SK-N-SH (cell line): ENCODE measurements at regions not wholly inside any gene's neighbourhood (a gene's known extent, or its start where the extent isn't known, plus 50 kb on each side); places are given as distances from the start of the nearest gene placed in this dataset.

Source experiments
- EZH2phosphoT487 ChIP-seq: fragments of 200-600 bp; sonication (generic); IDR thresholded peaks from 2 replicates; pipeline ENCODE4 v1.6.1; 2017; ENCODE audit warnings: low read depth, mixed run types, mild to moderate bottlenecking, antibody characterized with exemption, moderate library complexity, borderline replicate concordance
- GABPA ChIP-seq: IDR thresholded peaks from 2 replicates; pipeline ENCODE4 v1.4.0; 2012; ENCODE audit warnings: low read depth, mild to moderate bottlenecking
- GATA2 ChIP-seq: sonication (generic); formaldehyde crosslinking; IDR thresholded peaks from 2 replicates; pipeline ENCODE4 v1.5.0; 2020; ENCODE audit warnings: mild to moderate bottlenecking, missing genetic modification reagents
- MXI1 ChIP-seq: IDR thresholded peaks from 2 replicates; pipeline ENCODE4 v1.6.1; 2012; ENCODE audit warnings: mild to moderate bottlenecking, low read depth, low read length, improper control_type of control experiment
- RCOR1 ChIP-seq: fragments of 150-350 bp; IDR thresholded peaks from 2 replicates; pipeline ENCODE4 v1.6.1; 2017; ENCODE audit warnings: antibody characterized with exemption, low read length
- RFX5 ChIP-seq: IDR thresholded peaks from 2 replicates; pipeline ENCODE4 v1.6.1; 2012; ENCODE audit warnings: mild to moderate bottlenecking, improper control_type of control experiment, low read length
- YY1 ChIP-seq: IDR thresholded peaks from 2 replicates; pipeline ENCODE4 v1.4.0; 2012; ENCODE audit warnings: low read depth, mild to moderate bottlenecking
- TF ChIP-seq, protein P1 (sequence below): fragments of 200-600 bp; sonication (generic); IDR thresholded peaks from 2 replicates; pipeline ENCODE4 v1.6.1; 2017; ENCODE audit warnings: antibody characterized with exemption, mild to moderate bottlenecking, moderate library complexity
- TF ChIP-seq, protein P2 (sequence below): IDR thresholded peaks from 2 replicates; pipeline ENCODE4 v1.4.0; 2012; ENCODE audit warnings: low read depth
- TF ChIP-seq, protein P3 (sequence below): fragments of 150-350 bp; IDR thresholded peaks from 2 replicates; pipeline ENCODE4 v1.6.1; 2016; ENCODE audit warnings: mild to moderate bottlenecking, low read depth, low read length

DNA sequence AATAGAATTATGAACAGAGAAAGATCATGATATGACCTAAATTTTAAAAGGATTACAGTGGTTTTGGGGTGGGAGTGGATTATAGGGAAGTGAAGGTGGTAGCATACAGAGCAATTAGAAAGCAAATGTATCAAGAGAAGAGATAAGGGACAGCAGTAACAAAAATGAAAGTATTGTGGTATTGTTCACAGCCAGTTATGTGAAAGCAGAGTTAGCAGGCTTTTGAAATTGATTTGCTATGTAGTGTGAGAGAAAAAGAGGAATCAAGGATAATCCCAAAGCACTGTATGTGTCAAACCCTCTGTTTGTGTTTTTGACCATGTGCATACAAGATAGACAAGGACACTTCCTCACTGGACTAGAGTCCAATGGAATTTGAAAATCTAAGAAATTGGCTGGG is 1721.4 kb downstream of the PCDH9 start:
- TF ChIP-seq MXI1 (no peak), RCOR1 (no peak), RFX5 (no peak), GABPA (no peak), EZH2phosphoT487 (no peak), YY1 (no peak), GATA2 (CRISPR knock-in tag) (no peak)
- TF ChIP-seq, protein P1, sequence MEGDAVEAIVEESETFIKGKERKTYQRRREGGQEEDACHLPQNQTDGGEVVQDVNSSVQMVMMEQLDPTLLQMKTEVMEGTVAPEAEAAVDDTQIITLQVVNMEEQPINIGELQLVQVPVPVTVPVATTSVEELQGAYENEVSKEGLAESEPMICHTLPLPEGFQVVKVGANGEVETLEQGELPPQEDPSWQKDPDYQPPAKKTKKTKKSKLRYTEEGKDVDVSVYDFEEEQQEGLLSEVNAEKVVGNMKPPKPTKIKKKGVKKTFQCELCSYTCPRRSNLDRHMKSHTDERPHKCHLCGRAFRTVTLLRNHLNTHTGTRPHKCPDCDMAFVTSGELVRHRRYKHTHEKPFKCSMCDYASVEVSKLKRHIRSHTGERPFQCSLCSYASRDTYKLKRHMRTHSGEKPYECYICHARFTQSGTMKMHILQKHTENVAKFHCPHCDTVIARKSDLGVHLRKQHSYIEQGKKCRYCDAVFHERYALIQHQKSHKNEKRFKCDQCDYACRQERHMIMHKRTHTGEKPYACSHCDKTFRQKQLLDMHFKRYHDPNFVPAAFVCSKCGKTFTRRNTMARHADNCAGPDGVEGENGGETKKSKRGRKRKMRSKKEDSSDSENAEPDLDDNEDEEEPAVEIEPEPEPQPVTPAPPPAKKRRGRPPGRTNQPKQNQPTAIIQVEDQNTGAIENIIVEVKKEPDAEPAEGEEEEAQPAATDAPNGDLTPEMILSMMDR: no peak
- TF ChIP-seq, protein P2, sequence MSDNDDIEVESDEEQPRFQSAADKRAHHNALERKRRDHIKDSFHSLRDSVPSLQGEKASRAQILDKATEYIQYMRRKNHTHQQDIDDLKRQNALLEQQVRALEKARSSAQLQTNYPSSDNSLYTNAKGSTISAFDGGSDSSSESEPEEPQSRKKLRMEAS: no peak
- TF ChIP-seq, protein P3, sequence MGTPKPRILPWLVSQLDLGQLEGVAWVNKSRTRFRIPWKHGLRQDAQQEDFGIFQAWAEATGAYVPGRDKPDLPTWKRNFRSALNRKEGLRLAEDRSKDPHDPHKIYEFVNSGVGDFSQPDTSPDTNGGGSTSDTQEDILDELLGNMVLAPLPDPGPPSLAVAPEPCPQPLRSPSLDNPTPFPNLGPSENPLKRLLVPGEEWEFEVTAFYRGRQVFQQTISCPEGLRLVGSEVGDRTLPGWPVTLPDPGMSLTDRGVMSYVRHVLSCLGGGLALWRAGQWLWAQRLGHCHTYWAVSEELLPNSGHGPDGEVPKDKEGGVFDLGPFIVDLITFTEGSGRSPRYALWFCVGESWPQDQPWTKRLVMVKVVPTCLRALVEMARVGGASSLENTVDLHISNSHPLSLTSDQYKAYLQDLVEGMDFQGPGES: no peak
